Fibroblast of mammary gland (primary cell): ENCODE measurements at regions not wholly inside any gene's neighbourhood (a gene's known extent, or its start where the extent isn't known, plus 50 kb on each side); places are given as distances from the start of the nearest gene placed in this dataset.

Source experiments
- DNase-seq: peaks from one replicate; pipeline ENCODE4 v3.0.0-alpha.2; 2010; ENCODE audit warnings: low read depth
- H3K4me3 ChIP-seq: 2 replicates; pipeline ENCODE4 v1.5.1; 2011; ENCODE audit warnings: low read depth, mild to moderate bottlenecking, low read length, moderate library complexity; ENCODE audit not compliant: control insufficient read depth
- TF ChIP-seq, protein P1 (sequence below): conservative IDR thresholded peaks from 2 replicates; pipeline ENCODE4 v1.5.1; 2011; ENCODE audit warnings: low read depth, low read length, inconsistent platforms; ENCODE audit not compliant: control insufficient read depth, insufficient read depth

DNA sequence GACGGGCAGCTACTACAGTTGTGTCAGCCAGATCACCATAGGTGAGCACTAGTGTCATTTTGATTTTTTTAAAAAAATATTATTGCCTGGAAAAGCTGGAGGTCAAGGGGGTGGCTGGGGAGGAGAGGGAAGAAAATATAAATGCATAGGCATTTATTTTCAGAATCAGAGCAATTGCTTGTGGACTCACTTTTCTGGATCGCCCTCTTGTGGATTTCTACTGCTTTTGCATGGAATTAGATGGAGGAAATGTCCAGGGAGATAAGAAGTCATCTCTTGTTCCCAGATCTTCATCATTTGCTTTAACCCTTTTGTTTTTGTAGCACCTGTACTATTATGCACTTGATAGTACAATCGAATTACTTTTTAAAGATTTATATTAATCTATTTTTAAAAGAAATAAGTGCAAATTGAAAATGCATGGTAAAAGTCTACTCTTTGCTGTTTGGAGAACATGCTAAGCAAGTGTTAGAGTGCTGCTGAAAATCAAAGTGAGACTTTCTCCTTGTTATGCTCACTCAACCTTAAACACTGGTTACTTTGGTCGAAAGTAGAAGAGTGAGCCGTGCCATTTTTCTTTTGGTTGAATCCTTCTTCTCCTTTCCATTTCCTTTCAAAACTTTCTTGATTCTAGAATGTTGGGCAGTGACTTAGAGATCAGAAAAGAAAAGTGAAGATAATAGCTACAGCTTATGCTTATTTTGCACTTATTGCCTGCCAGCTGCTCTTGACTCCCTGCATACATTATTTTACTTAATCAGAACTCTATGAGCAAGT, 60.6 kb upstream of the ANO4 start:
- peak; percentile 63 for DNase-seq
- TF ChIP-seq, protein P1, sequence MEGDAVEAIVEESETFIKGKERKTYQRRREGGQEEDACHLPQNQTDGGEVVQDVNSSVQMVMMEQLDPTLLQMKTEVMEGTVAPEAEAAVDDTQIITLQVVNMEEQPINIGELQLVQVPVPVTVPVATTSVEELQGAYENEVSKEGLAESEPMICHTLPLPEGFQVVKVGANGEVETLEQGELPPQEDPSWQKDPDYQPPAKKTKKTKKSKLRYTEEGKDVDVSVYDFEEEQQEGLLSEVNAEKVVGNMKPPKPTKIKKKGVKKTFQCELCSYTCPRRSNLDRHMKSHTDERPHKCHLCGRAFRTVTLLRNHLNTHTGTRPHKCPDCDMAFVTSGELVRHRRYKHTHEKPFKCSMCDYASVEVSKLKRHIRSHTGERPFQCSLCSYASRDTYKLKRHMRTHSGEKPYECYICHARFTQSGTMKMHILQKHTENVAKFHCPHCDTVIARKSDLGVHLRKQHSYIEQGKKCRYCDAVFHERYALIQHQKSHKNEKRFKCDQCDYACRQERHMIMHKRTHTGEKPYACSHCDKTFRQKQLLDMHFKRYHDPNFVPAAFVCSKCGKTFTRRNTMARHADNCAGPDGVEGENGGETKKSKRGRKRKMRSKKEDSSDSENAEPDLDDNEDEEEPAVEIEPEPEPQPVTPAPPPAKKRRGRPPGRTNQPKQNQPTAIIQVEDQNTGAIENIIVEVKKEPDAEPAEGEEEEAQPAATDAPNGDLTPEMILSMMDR: peak; percentile 74
- no peak overlapping the region for H3K4me3 ChIP-seq

DNA sequence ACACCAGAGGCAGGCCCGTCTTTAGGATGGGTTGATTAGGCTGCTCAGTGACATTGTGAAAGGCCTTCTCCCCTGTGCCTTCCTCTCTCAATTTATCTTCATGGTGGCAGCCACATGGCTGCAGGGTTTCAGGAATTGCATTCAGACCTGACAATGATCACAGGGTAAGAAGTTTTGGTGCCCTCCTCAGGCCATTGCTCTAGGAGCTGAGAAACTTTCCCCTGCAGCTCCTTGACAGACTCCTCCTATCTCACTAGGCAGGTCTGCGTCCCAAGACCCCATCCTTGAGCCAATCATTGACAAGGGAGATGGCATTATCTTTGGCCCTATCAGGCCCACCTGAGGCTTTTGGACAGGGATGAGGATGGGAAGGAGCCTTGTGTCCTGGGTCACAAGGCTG, 57.4 kb upstream of the ANO4 start:
- no peak for DNase-seq
- TF ChIP-seq, protein P1: no peak
- H3K4me3 ChIP-seq: no peak overlapping the region

DNA sequence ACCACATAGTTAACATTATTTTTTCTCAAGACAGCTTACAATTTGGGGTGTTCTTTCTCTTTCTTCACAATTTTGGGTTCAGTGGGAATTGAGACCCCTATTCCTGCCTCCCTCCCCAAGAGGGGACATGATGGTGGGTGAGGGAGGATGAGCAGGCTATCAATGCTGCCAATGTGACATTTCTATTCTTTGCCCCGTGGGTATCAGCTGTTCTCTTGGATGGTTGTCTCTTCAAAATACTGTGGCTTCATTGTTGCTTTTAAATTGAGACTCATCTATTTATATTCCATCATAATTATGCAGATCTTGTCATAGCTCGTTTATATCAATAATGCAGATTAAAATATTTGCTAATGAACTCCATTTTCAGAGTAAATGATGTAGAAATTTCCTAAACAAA, 56.5 kb upstream of the ANO4 start:
- H3K4me3 ChIP-seq: no peak overlapping the region
- DNase-seq: no peak
- TF ChIP-seq, protein P1: no peak

DNA sequence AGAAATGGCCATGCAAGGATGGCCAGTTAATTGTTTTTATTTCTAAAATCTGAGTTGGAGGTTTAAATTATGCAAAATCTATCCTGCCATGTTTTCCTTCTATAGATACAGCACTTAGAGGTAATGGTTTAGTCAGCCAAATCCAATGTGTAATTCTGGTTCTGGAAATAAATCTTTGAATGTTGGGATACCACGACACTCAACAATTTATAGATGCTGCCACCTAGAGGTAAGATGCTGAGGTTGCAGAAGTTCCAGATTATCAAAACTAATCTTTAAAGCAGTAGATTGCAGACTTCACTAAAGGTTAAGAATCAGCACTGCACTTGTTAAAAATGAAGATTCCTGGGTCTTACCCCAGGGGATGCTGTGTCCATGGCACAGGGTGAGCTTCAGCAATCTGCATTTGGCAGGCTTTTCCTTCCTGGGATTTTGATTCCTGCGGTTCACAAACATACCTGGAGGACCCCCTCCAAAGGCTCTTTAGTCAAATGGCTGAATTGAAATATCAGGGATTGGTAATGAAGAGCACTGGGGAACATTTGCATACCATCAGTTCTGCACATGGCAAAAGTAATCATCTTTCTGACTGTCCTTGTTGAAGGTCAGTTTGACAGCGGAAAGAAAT, 53.4 kb upstream of the ANO4 start:
- TF ChIP-seq, protein P1: peak; percentile 80
- peak; percentile 41 for DNase-seq
- H3K4me3 ChIP-seq: no peak overlapping the region

DNA sequence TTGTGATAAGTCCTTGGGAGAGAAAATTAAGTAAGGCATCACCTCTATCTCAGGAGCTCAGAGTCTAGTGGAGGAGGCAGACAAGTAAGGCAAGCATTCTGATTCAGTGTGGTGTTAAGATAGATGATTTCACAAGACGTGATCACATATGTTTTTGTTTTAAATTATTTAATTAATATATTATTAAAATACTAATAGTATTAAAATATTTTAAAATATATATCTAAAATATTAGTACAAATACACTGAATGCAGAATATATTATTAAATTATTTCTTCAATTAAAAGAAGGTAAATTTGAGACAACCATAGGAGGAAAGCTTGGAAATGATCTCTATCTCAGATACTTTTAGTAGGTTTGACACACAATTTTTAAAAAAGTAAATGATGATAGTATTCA, 51.5 kb upstream of the ANO4 start:
- no peak overlapping the region for H3K4me3 ChIP-seq
- TF ChIP-seq, protein P1: no peak
- DNase-seq: no peak
